BE2C (cell line): ENCODE measurements at regions not wholly inside any gene's neighbourhood (a gene's known extent, or its start where the extent isn't known, plus 50 kb on each side); places are given as distances from the start of the nearest gene placed in this dataset.

Experiments used
- DNase-seq: peaks from one replicate; pipeline ENCODE4 v3.0.0-alpha.2; 2020
- H3K27me3 ChIP-seq: fragments of 250-450 bp; sonication (Bioruptor Pico); 2 replicates; pipeline ENCODE4 v1.5.1; 2020; ENCODE audit warnings: mild to moderate bottlenecking
- H3K36me3 ChIP-seq: fragments of 250-450 bp; sonication (Bioruptor Pico); 2 replicates; pipeline ENCODE4 v1.5.1; 2020; ENCODE audit warnings: mild to moderate bottlenecking
- H3K4me1 ChIP-seq: fragments of 250-450 bp; sonication (Bioruptor Pico); 2 replicates; pipeline ENCODE4 v1.5.1; 2020
- H3K4me3 ChIP-seq: 2 replicates; pipeline ENCODE4 v1.5.1; 2011; ENCODE audit warnings: low read depth, low read length
- H3K9me3 ChIP-seq: fragments of 250-450 bp; sonication (Bioruptor Pico); 2 replicates; pipeline ENCODE4 v1.5.1; 2020
- CTCF ChIP-seq: IDR thresholded peaks from 2 replicates; pipeline ENCODE4 v1.5.1; 2012; ENCODE audit warnings: mild to moderate bottlenecking, low read depth, low read length

GRCh38 chrX:25279510-25279909 lies 263.7 kb upstream of the ARX start:
- TF ChIP-seq CTCF, result no peak
- H3K27me3 ChIP-seq, result no peaks in the 10 kb centered on the region
- no peak overlapping the region for H3K4me3 ChIP-seq
- DNase-seq, result no peak
- H3K4me1 ChIP-seq, result no peaks in the 10 kb centered on the region
- H3K36me3 ChIP-seq, result no peaks in the 10 kb centered on the region
- no peaks in the 10 kb centered on the region for H3K9me3 ChIP-seq

- Histone ChIP-seq H3K4me3 (no peak overlapping the region), H3K9me3 (no peaks in the 10 kb centered on the region), H3K27me3 (no peaks in the 10 kb centered on the region), H3K4me1 (no peaks in the 10 kb centered on the region), H3K36me3 (no peaks in the 10 kb centered on the region)
- no peak for TF ChIP-seq CTCF
- DNase-seq, result no peak
Observed at GRCh38 chrX:25278341-25278740, 262.6 kb upstream of the ARX start.

GRCh38 chrX:25277574-25277973 lies 261.8 kb upstream of the ARX start:
- H3K27me3 ChIP-seq, result no peaks in the 10 kb centered on the region
- TF ChIP-seq CTCF, result no peak
- no peaks in the 10 kb centered on the region for H3K36me3 ChIP-seq

GRCh38 chrX:25275159-25275558 lies 259.4 kb upstream of the ARX start:
- Histone ChIP-seq H3K36me3 (no peaks in the 10 kb centered on the region), H3K27me3 (no peaks in the 10 kb centered on the region), H3K4me3 (no peak overlapping the region), H3K9me3 (no peaks in the 10 kb centered on the region), H3K4me1 (peaks cover 4% of the 10 kb centered on the region)
- peak; percentile 50 for TF ChIP-seq CTCF
- peak; percentile 8 for DNase-seq

More at GRCh38 chrX:25277574-25277973, 261.8 kb upstream of the ARX start:
- H3K4me1 ChIP-seq, result no peaks in the 10 kb centered on the region
- H3K4me3 ChIP-seq, result no peak overlapping the region
- H3K9me3 ChIP-seq, result no peaks in the 10 kb centered on the region
- DNase-seq, result no peak

- Histone ChIP-seq H3K4me3 (no peak overlapping the region), H3K27me3 (no peaks in the 10 kb centered on the region), H3K36me3 (no peaks in the 10 kb centered on the region), H3K4me1 (no peaks in the 10 kb centered on the region), H3K9me3 (no peaks in the 10 kb centered on the region)
- TF ChIP-seq CTCF, result no peak
- no peak for DNase-seq
Observed at GRCh38 chrX:25241461-25241860, 225.7 kb upstream of the ARX start.

GRCh38 chrX:25226151-25226550 lies 210.4 kb upstream of the ARX start:
- Histone ChIP-seq H3K4me1 (no peaks in the 10 kb centered on the region), H3K4me3 (no peak overlapping the region), H3K36me3 (no peaks in the 10 kb centered on the region), H3K9me3 (no peaks in the 10 kb centered on the region), H3K27me3 (no peaks in the 10 kb centered on the region)
- DNase-seq, result peak; percentile 7
- TF ChIP-seq CTCF, result no peak
